ENCODE measurements at regions not wholly inside any gene's neighbourhood (a gene's known extent, or its start where the extent isn't known, plus 50 kb on each side); places are given as distances from the start of the nearest gene placed in this dataset.

DNA sequence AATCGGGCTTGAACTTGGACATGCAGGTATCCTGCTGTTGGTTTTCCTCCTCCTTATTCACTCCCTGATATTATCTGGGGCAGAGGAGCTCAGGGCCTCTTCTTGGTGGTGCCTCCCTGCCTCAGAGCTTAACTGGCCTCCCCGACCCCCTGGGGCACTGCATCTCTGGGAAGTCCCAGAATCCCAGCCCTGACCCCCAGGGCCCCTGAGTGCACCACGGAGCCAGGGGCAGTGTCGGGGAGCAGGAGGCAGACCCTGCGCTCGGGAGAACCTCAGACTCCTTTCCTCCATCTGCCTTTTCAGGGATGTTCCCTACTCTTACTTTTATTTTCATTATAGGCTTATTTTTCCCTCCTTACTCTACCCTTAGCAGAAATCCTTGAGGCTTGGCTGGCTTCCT lies 537.0 kb downstream of the BRD1 start:
- Histone ChIP-seq H3K4me3 (ENCODE audit: low read depth, low read length) (no peak overlapping the region), H3K36me3 (ENCODE audit: control insufficient read depth in 2 of 2, insufficient read depth in 1 of 2, low read length in 2 of 2) (no peaks in the 10 kb centered on the region), H3K27ac (ENCODE audit: extremely low read depth, low read depth, low read length) (no peak overlapping the region), H3K4me1 (ENCODE audit: control insufficient read depth, insufficient read depth, low read length) (no peaks in the 10 kb centered on the region), H3K9me3 (ENCODE audit: control insufficient read depth, insufficient read depth, low read depth, low read length) (no peaks in the 10 kb centered on the region)
- TF ChIP-seq ZNF555 (tag by site-specific recombination; conservative IDR thresholded peaks at IDR 0.05) (no peak), ZIC2 (tag by site-specific recombination; IDR thresholded peaks at IDR 0.05) (peak; percentile 10; the same call in 1 of the 2 replicates)
- ChIA-PET CTCF (interaction anchor here (1.7 kb wide), 1 partner anchor 14 kb away, joined by 10 read pairs; no protein-coding TSS in a partner anchor), POLR2A (no interaction called here)

- no peaks in the 10 kb centered on the region for H3K36me3 ChIP-seq (ENCODE audit: control insufficient read depth in 2 of 2, insufficient read depth in 1 of 2, low read length in 2 of 2)
- ChIA-PET POLR2A (no interaction called here), CTCF (interaction anchor here (1.7 kb wide), 1 partner anchor 15 kb away, joined by 10 read pairs; no protein-coding TSS in a partner anchor)
- H3K27ac ChIP-seq (ENCODE audit: extremely low read depth, low read depth, low read length), result no peak overlapping the region
- TF ChIP-seq ZNF423 (tag by site-specific recombination; IDR thresholded peaks at IDR 0.05) (no peak), ZNF121 (tag by site-specific recombination; IDR thresholded peaks at IDR 0.05) (no peak), ZNF692 (tag by site-specific recombination; IDR thresholded peaks at IDR 0.05) (no peak), ZNF311 (tag by site-specific recombination; IDR thresholded peaks at IDR 0.05; ENCODE audit: borderline replicate concordance) (no peak), SP7 (tag by site-specific recombination; IDR thresholded peaks at IDR 0.05) (no peak), ZNF571 (tag by site-specific recombination; IDR thresholded peaks at IDR 0.05) (no peak), ZNF544 (tag by site-specific recombination; IDR thresholded peaks at IDR 0.05) (no peak), ZBTB17 (tag by site-specific recombination; IDR thresholded peaks at IDR 0.05) (no peak), ZNF530 (tag by site-specific recombination; IDR thresholded peaks at IDR 0.05; ENCODE audit: low read depth) (no peak), ZNF701 (tag by site-specific recombination; IDR thresholded peaks at IDR 0.05) (no peak), ZNF426 (tag by site-specific recombination; IDR thresholded peaks at IDR 0.05) (no peak), ZSCAN5A (tag by site-specific recombination; IDR thresholded peaks at IDR 0.05) (no peak), ZNF350 (tag by site-specific recombination; IDR thresholded peaks at IDR 0.05) (no peak), ZNF366 (tag by site-specific recombination; conservative IDR thresholded peaks at IDR 0.05) (no peak), ZNF76 (tag by site-specific recombination; IDR thresholded peaks at IDR 0.05; ENCODE audit: borderline replicate concordance, low read depth) (no peak)
- TF ChIP-seq, protein P1, sequence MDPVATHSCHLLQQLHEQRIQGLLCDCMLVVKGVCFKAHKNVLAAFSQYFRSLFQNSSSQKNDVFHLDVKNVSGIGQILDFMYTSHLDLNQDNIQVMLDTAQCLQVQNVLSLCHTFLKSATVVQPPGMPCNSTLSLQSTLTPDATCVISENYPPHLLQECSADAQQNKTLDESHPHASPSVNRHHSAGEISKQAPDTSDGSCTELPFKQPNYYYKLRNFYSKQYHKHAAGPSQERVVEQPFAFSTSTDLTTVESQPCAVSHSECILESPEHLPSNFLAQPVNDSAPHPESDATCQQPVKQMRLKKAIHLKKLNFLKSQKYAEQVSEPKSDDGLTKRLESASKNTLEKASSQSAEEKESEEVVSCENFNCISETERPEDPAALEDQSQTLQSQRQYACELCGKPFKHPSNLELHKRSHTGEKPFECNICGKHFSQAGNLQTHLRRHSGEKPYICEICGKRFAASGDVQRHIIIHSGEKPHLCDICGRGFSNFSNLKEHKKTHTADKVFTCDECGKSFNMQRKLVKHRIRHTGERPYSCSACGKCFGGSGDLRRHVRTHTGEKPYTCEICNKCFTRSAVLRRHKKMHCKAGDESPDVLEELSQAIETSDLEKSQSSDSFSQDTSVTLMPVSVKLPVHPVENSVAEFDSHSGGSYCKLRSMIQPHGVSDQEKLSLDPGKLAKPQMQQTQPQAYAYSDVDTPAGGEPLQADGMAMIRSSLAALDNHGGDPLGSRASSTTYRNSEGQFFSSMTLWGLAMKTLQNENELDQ (tag by site-specific recombination; IDR thresholded peaks at IDR 0.05; ENCODE audit: low read depth), result no peak
- TF ChIP-seq, protein P2, sequence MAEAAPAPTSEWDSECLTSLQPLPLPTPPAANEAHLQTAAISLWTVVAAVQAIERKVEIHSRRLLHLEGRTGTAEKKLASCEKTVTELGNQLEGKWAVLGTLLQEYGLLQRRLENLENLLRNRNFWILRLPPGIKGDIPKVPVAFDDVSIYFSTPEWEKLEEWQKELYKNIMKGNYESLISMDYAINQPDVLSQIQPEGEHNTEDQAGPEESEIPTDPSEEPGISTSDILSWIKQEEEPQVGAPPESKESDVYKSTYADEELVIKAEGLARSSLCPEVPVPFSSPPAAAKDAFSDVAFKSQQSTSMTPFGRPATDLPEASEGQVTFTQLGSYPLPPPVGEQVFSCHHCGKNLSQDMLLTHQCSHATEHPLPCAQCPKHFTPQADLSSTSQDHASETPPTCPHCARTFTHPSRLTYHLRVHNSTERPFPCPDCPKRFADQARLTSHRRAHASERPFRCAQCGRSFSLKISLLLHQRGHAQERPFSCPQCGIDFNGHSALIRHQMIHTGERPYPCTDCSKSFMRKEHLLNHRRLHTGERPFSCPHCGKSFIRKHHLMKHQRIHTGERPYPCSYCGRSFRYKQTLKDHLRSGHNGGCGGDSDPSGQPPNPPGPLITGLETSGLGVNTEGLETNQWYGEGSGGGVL (tag by site-specific recombination; IDR thresholded peaks at IDR 0.05), result no peak
- TF ChIP-seq, protein P3, sequence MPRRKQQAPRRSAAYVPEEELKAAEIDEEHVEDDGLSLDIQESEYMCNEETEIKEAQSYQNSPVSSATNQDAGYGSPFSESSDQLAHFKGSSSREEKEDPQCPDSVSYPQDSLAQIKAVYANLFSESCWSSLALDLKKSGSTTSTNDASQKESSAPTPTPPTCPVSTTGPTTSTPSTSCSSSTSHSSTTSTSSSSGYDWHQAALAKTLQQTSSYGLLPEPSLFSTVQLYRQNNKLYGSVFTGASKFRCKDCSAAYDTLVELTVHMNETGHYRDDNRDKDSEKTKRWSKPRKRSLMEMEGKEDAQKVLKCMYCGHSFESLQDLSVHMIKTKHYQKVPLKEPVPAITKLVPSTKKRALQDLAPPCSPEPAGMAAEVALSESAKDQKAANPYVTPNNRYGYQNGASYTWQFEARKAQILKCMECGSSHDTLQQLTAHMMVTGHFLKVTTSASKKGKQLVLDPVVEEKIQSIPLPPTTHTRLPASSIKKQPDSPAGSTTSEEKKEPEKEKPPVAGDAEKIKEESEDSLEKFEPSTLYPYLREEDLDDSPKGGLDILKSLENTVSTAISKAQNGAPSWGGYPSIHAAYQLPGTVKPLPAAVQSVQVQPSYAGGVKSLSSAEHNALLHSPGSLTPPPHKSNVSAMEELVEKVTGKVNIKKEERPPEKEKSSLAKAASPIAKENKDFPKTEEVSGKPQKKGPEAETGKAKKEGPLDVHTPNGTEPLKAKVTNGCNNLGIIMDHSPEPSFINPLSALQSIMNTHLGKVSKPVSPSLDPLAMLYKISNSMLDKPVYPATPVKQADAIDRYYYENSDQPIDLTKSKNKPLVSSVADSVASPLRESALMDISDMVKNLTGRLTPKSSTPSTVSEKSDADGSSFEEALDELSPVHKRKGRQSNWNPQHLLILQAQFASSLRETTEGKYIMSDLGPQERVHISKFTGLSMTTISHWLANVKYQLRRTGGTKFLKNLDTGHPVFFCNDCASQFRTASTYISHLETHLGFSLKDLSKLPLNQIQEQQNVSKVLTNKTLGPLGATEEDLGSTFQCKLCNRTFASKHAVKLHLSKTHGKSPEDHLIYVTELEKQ (tag by site-specific recombination; IDR thresholded peaks at IDR 0.05; ENCODE audit: borderline replicate concordance), result no peak
- TF ChIP-seq, protein P4, sequence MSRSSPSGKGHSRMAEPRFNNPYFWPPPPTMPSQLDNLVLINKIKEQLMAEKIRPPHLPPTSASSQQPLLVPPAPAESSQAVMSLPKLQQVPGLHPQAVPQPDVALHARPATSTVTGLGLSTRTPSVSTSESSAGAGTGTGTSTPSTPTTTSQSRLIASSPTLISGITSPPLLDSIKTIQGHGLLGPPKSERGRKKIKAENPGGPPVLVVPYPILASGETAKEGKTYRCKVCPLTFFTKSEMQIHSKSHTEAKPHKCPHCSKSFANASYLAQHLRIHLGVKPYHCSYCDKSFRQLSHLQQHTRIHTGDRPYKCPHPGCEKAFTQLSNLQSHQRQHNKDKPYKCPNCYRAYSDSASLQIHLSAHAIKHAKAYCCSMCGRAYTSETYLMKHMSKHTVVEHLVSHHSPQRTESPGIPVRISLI (tag by site-specific recombination; IDR thresholded peaks at IDR 0.05), result no peak
- no peaks in the 10 kb centered on the region for H3K4me1 ChIP-seq (ENCODE audit: control insufficient read depth, insufficient read depth, low read length)
- no peak overlapping the region for H3K4me3 ChIP-seq (ENCODE audit: low read depth, low read length)
- no peaks in the 10 kb centered on the region for H3K9me3 ChIP-seq (ENCODE audit: control insufficient read depth, insufficient read depth, low read depth, low read length)
Observed at GRCh38 chr22:49289822-49290679, 537.6 kb downstream of the BRD1 start.
